ENCODE measurements at regions not wholly inside any gene's neighbourhood (a gene's known extent, or its start where the extent isn't known, plus 50 kb on each side); places are given as distances from the start of the nearest gene placed in this dataset.
"Not testable (repeated sequence)": the region's sequence is repeated elsewhere in the genome, so short reads cannot be mapped to it uniquely, and the experiment has no call there.

- no peak overlapping the region for H2BK15ac ChIP-seq (ENCODE audit: low read length)
- no peaks in the 10 kb centered on the region for H3K79me1 ChIP-seq (ENCODE audit: low read depth, low read length)
- H3K4me2 ChIP-seq (ENCODE audit: insufficient read depth, low read length, poor library complexity, severe bottlenecking), result no peak overlapping the region
- peak overlapping the region; percentile 11 for H3K18ac ChIP-seq (ENCODE audit: low read length)
- no peak overlapping the region for H3K4me3 ChIP-seq (ENCODE audit: low read length in 2 of 2)
- H3K9ac ChIP-seq (ENCODE audit: low read depth, low read length, poor library complexity), result no peak overlapping the region
- no peak overlapping the region for H4K8ac ChIP-seq (ENCODE audit: low read depth, low read length)
- no peak overlapping the region for H2AFZ ChIP-seq (ENCODE audit: low read length)
- H2BK12ac ChIP-seq (ENCODE audit: low read length), result no peak overlapping the region
- no CpG with 5 or more reads among the region's 42 CpGs for WGBS, 2 donors (ENCODE audit: extremely low coverage in 2 of 2, insufficient read length in 2 of 2, insufficient replicate concordance in 1 of 2)
- DNase-seq (ENCODE audit: low spot score), result no peak
- no peak overlapping the region for H2BK5ac ChIP-seq (ENCODE audit: low read length)
- H4K91ac ChIP-seq (ENCODE audit: low read depth, low read length, poor library complexity), result no peak overlapping the region
- H3K14ac ChIP-seq (ENCODE audit: low read length), result no peak overlapping the region
- H2BK120ac ChIP-seq (ENCODE audit: low read depth, low read length), result no peak overlapping the region
- peaks cover 6 to 19% of the 10 kb centered on the region in 2 donors for H3K9me3 ChIP-seq (replicated peaks in 1 of 2; ENCODE audit: control insufficient read depth in 2 of 2, insufficient read depth in 1 of 2, low read depth in 1 of 2, low read length in 2 of 2)
- H3K27me3 ChIP-seq (ENCODE audit: control insufficient read depth in 3 of 3, insufficient read depth in 3 of 3, low read depth in 1 of 3, low read length in 3 of 3), result peaks cover 0 to 28% (median 22%) of the 10 kb centered on the region in 3 experiments
- no peaks in the 10 kb centered on the region for H3K36me3 ChIP-seq (replicated peaks in 1 of 2; ENCODE audit: control insufficient read depth in 2 of 2, insufficient read depth in 2 of 2, low read length in 2 of 2)
- peak overlapping the region; percentile 47 for H2AK5ac ChIP-seq (ENCODE audit: low read depth, low read length)
- H3K4me1 ChIP-seq (ENCODE audit: control insufficient read depth in 2 of 2, insufficient read depth in 1 of 2, low read depth in 1 of 2, low read length in 2 of 2), result peaks cover 24 to 34% of the 10 kb centered on the region in 2 donors
- no peak overlapping the region for H3K27ac ChIP-seq (replicated peaks; ENCODE audit: low read length)
- H3K23ac ChIP-seq (ENCODE audit: low read depth, low read length, poor library complexity), result no peak overlapping the region
- H3K4ac ChIP-seq (ENCODE audit: low read length), result no peak overlapping the region
Measured at GRCh38 chr9:89680547-89681467, 76.0 kb downstream of the GADD45G start.

- H4K8ac ChIP-seq (ENCODE audit: low read depth, low read length); H2BK12ac ChIP-seq (ENCODE audit: low read length): not testable (repeated sequence)
Measured at GRCh38 chr9:89681468-89681859, 76.7 kb downstream of the GADD45G start.

GRCh38 chr9:89683626-89684025, 78.8 kb downstream of the GADD45G start:
- H3K4ac ChIP-seq (ENCODE audit: low read length), result no peak overlapping the region
- peaks cover 6 to 16% of the 10 kb centered on the region in 2 donors for H3K4me1 ChIP-seq (ENCODE audit: control insufficient read depth in 2 of 2, insufficient read depth in 1 of 2, low read depth in 1 of 2, low read length in 2 of 2)
- H2AFZ ChIP-seq (ENCODE audit: low read length), result no peak overlapping the region
- no peak overlapping the region for H4K8ac ChIP-seq (ENCODE audit: low read depth, low read length)
- no peak overlapping the region for H3K27ac ChIP-seq (replicated peaks; ENCODE audit: low read length)
- no peak overlapping the region for H2BK15ac ChIP-seq (ENCODE audit: low read length)
- no peak overlapping the region for H3K14ac ChIP-seq (ENCODE audit: low read length)
- no peaks in the 10 kb centered on the region for H3K36me3 ChIP-seq (replicated peaks in 1 of 2; ENCODE audit: control insufficient read depth in 2 of 2, insufficient read depth in 2 of 2, low read length in 2 of 2)
- H3K9me3 ChIP-seq (replicated peaks in 1 of 2; ENCODE audit: control insufficient read depth in 2 of 2, insufficient read depth in 1 of 2, low read depth in 1 of 2, low read length in 2 of 2), result peaks cover 6 to 19% of the 10 kb centered on the region in 2 donors
- H2BK12ac ChIP-seq (ENCODE audit: low read length), result no peak overlapping the region
- peak overlapping the region; percentile 61 for H3K18ac ChIP-seq (ENCODE audit: low read length)
- H3K4me3 ChIP-seq (ENCODE audit: low read length in 2 of 2), result no peak overlapping the region
- H4K91ac ChIP-seq (ENCODE audit: low read depth, low read length, poor library complexity), result no peak overlapping the region
- no peak overlapping the region for H3K4me2 ChIP-seq (ENCODE audit: insufficient read depth, low read length, poor library complexity, severe bottlenecking)
- no CpG with 5 or more reads among the region's 6 CpGs for WGBS, 2 donors (ENCODE audit: extremely low coverage in 2 of 2, insufficient read length in 2 of 2, insufficient replicate concordance in 1 of 2)
- DNase-seq (ENCODE audit: low spot score), result no peak
- H3K79me1 ChIP-seq (ENCODE audit: low read depth, low read length), result no peaks in the 10 kb centered on the region
- H2BK120ac ChIP-seq (ENCODE audit: low read depth, low read length), result no peak overlapping the region
- no peak overlapping the region for H3K9ac ChIP-seq (ENCODE audit: low read depth, low read length, poor library complexity)
- H3K27me3 ChIP-seq (ENCODE audit: control insufficient read depth in 3 of 3, insufficient read depth in 3 of 3, low read depth in 1 of 3, low read length in 3 of 3), result peaks cover 0 to 18% (median 17%) of the 10 kb centered on the region in 3 experiments
- H2AK5ac ChIP-seq (ENCODE audit: low read depth, low read length), result peak overlapping the region; percentile 24
- H3K23ac ChIP-seq (ENCODE audit: low read depth, low read length, poor library complexity), result no peak overlapping the region
- H2BK5ac ChIP-seq (ENCODE audit: low read length), result no peak overlapping the region

More at GRCh38 chr9:89681468-89681859, 76.7 kb downstream of the GADD45G start:
- not testable (repeated sequence) for H3K9ac ChIP-seq (ENCODE audit: low read depth, low read length, poor library complexity); H3K23ac ChIP-seq (ENCODE audit: low read depth, low read length, poor library complexity); H3K18ac ChIP-seq (ENCODE audit: low read length); H2AFZ ChIP-seq (ENCODE audit: low read length); DNase-seq (ENCODE audit: low spot score); H3K27ac ChIP-seq (replicated peaks; ENCODE audit: low read length); H3K4me3 ChIP-seq (ENCODE audit: low read length in 2 of 2); H3K79me1 ChIP-seq (ENCODE audit: low read depth, low read length); H2BK15ac ChIP-seq (ENCODE audit: low read length); H3K14ac ChIP-seq (ENCODE audit: low read length); H3K36me3 ChIP-seq (replicated peaks in 1 of 2; ENCODE audit: control insufficient read depth in 2 of 2, insufficient read depth in 2 of 2, low read length in 2 of 2); H2BK5ac ChIP-seq (ENCODE audit: low read length); H2AK5ac ChIP-seq (ENCODE audit: low read depth, low read length); H3K4me2 ChIP-seq (ENCODE audit: insufficient read depth, low read length, poor library complexity, severe bottlenecking); H4K91ac ChIP-seq (ENCODE audit: low read depth, low read length, poor library complexity); H3K4ac ChIP-seq (ENCODE audit: low read length); H2BK120ac ChIP-seq (ENCODE audit: low read depth, low read length)
- Histone ChIP-seq H3K27me3 (ENCODE audit: control insufficient read depth in 3 of 3, insufficient read depth in 3 of 3, low read depth in 1 of 3, low read length in 3 of 3) (peaks cover 0 to 28% (median 15%) of the 10 kb centered on the region in 3 experiments), H3K4me1 (ENCODE audit: control insufficient read depth in 2 of 2, insufficient read depth in 1 of 2, low read depth in 1 of 2, low read length in 2 of 2) (peaks cover 22 to 29% of the 10 kb centered on the region in 2 donors), H3K9me3 (replicated peaks in 1 of 2; ENCODE audit: control insufficient read depth in 2 of 2, insufficient read depth in 1 of 2, low read depth in 1 of 2, low read length in 2 of 2) (peaks cover 6 to 19% of the 10 kb centered on the region in 2 donors)
- no CpG with 5 or more reads among the region's 17 CpGs for WGBS, 2 donors (ENCODE audit: extremely low coverage in 2 of 2, insufficient read length in 2 of 2, insufficient replicate concordance in 1 of 2)

GRCh38 chr9:89684218-89684617, 79.4 kb downstream of the GADD45G start:
- Histone ChIP-seq H2AFZ (ENCODE audit: low read length) (no peak overlapping the region), H3K36me3 (replicated peaks in 1 of 2; ENCODE audit: control insufficient read depth in 2 of 2, insufficient read depth in 2 of 2, low read length in 2 of 2) (no peaks in the 10 kb centered on the region), H2BK12ac (ENCODE audit: low read length) (no peak overlapping the region), H3K14ac (ENCODE audit: low read length) (no peak overlapping the region), H3K27ac (replicated peaks; ENCODE audit: low read length) (no peak overlapping the region), H4K91ac (ENCODE audit: low read depth, low read length, poor library complexity) (no peak overlapping the region), H3K23ac (ENCODE audit: low read depth, low read length, poor library complexity) (no peak overlapping the region), H3K4me1 (ENCODE audit: control insufficient read depth in 2 of 2, insufficient read depth in 1 of 2, low read depth in 1 of 2, low read length in 2 of 2) (peaks cover 2 to 10% of the 10 kb centered on the region in 2 donors), H3K9ac (ENCODE audit: low read depth, low read length, poor library complexity) (no peak overlapping the region), H2BK5ac (ENCODE audit: low read length) (no peak overlapping the region), H3K4ac (ENCODE audit: low read length) (no peak overlapping the region), H2BK120ac (ENCODE audit: low read depth, low read length) (no peak overlapping the region), H3K79me1 (ENCODE audit: low read depth, low read length) (no peaks in the 10 kb centered on the region), H2BK15ac (ENCODE audit: low read length) (no peak overlapping the region), H3K27me3 (ENCODE audit: control insufficient read depth in 3 of 3, insufficient read depth in 3 of 3, low read depth in 1 of 3, low read length in 3 of 3) (peaks cover 0 to 18% (median 13%) of the 10 kb centered on the region in 3 experiments), H3K18ac (ENCODE audit: low read length) (no peak overlapping the region), H3K9me3 (replicated peaks in 1 of 2; ENCODE audit: control insufficient read depth in 2 of 2, insufficient read depth in 1 of 2, low read depth in 1 of 2, low read length in 2 of 2) (peaks cover 6 to 19% of the 10 kb centered on the region in 2 donors), H4K8ac (ENCODE audit: low read depth, low read length) (no peak overlapping the region), H3K4me2 (ENCODE audit: insufficient read depth, low read length, poor library complexity, severe bottlenecking) (no peak overlapping the region), H2AK5ac (ENCODE audit: low read depth, low read length) (no peak overlapping the region), H3K4me3 (ENCODE audit: low read length in 2 of 2) (no peak overlapping the region)
- no peak for DNase-seq (ENCODE audit: low spot score)
- no CpG with 5 or more reads among the region's 4 CpGs for WGBS, 2 donors (ENCODE audit: extremely low coverage in 2 of 2, insufficient read length in 2 of 2, insufficient replicate concordance in 1 of 2)

Data from neuronal stem cell (in vitro differentiated cells).